ENCODE measurements at regions not wholly inside any gene's neighbourhood (a gene's known extent, or its start where the extent isn't known, plus 50 kb on each side); places are given as distances from the start of the nearest gene placed in this dataset.
"Not testable (repeated sequence)": the region's sequence is repeated elsewhere in the genome, so short reads cannot be mapped to it uniquely, and the experiment has no call there.

DNA sequence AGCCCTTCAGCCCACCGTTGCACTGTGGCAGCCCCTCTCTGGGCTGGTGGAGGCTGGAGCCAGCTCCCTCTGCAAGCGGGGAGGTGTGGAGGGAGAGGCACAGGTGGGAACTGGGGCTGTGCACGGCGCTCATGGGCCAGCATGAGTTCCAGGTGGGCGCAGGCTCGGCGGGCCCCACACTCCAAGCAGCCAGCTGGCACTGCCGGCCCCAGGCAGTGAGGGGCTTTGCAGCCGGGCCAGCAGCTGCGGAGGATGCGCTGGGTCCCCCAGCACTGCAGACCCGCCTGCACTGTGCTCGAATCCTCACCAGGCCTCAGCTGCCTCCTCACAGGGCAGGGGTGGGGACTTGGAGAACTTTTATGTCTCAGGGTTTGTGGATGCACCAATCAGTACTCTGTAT, 1354.8 kb upstream of the IGFBP7 start:
- DNase-seq = no peak
- ATAC-seq = no peak
- intact Hi-C loops (cut with DNase I) = no loop called here

DNA sequence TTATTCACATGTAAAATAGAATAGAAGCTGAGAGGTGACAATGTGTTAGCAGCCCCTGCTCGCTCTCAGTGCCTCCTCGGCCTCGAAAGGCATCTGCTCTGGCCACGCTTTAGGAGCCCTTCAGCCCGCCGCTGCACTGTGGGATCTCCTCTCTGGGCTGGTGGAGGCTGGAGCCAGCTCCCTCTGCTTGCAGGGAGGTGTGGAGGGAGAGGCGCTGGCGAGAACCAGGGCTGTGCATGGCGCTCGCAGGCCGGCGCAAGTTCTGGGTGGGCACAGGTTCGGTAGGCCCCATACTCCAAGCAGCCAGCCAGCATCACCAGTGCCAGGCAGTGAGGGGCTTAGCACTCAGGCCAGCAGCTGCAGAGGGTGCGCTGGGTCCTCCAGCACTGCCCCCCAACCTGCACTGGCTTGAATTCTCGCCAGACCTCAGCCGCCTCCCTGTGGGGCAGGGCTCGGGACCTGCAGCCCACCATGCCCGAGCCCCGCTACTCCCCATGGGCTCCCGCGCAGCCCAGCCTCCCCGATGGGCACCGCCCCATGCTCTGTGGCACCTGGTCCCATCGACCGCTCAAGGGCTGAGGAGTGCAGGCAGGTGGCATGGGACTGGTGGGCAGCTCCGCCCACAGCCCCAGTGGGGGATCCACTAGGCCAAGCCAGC, 1346.7 kb upstream of the IGFBP7 start:
- ATAC-seq (no peak), DNase-seq (no peak)
- intact Hi-C loops (cut with DNase I) = no loop called here

DNA sequence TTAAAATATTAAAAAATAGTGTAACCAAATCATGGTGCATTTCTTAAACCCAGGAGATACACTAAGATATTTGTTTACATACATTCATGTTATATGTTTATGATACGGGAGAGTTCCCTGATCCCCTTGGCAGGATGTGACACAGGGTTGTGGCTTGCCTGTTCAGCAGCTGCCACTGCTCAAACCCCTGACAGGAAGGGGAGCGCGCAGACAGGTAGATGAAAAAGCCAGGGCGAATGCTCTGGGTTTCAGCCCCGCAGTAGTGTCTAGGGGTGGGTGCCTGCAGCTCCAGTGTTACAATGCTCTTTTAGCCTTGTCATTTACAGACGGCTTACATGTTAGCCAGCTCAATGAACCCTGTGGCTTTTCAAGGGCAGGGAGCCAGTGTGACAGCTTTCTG, 1343.8 kb upstream of the IGFBP7 start:
- no peak for DNase-seq
- ATAC-seq = no peak
- intact Hi-C loops (cut with DNase I) = no loop called here

DNA sequence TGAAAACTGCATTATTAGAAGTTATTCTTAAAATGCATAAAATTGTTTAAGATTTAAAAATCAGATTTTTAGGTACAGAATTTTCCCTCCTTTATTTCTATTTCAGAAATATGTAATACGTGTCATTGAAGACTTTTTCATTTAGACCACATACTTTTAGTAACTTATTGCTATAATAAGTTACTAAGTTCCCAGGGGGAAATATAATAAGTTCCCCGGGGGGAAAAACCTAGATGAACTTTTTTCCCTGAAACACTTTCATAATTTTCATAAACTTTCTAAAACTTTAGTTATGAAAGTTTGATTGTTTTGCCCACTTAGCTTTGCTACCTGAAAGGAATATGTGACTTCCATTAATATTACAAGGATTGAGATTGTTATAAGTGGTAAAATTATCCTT, 1341.5 kb upstream of the IGFBP7 start:
- intact Hi-C loops (cut with DNase I) = no loop called here
- no peak for ATAC-seq
- DNase-seq = no peak

DNA sequence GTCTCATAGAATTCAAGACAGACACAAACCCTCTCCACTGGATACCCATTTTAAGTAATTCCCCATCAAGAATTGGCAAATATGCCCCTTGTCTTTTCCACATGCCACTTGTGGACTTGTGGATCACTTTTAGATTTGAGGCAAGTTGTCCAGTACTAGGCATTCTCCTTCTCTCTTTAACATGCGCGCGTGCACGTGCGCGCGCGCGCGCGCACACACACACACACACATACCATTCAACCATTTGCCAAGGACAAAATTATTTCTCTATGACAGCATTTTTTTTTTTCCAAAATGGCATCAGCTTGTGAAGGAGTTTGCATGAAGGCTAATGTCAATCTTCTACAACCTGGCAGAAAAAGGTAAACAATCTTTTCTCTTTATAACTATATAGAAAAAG, 1325.7 kb upstream of the IGFBP7 start:
- intact Hi-C loops (cut with DNase I) = no loop called here
- ATAC-seq (no peak), DNase-seq (no peak)

DNA sequence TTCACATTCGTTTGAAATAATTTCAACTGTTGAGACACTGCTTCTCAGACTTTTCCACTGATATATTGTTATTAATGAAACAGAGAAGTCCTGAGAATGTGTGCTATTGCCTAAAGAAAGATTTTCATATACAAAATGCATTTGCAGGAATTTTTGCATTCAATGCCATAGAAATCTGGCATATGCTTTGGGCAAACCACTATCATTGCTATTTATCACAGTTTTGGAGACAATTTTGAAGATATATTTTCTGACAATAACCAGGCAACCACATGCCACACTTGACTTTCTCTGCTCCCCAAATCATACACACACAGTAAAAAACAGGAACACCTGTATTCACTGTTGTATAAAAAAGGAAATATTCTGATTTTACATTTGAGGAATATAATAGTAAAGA, 1303.7 kb upstream of the IGFBP7 start:
- DNase-seq = no peak
- no peak for ATAC-seq
- intact Hi-C loops (cut with DNase I) = no loop called here

DNA sequence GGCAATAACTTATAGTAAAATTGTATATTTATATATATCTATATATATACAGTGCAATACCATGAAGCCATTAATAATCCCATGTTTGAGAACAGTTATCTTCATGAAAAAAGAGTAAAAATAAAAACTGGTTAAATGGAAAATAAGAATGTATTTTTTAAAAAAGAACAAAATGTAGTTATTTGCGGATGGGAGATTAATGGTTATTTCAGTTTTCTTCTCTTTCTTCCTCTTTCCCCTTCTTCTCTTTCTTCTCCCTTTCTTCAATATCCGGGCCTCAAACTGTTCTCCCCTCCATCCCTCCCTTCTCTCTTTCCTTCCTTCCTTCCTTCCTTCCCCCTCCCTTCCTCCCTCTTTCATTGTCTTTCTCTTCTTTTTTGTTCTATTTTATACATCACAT, 1301.7 kb upstream of the IGFBP7 start:
- no peak for ATAC-seq
- DNase-seq = no peak
- intact Hi-C loops (cut with DNase I) = no loop called here

DNA sequence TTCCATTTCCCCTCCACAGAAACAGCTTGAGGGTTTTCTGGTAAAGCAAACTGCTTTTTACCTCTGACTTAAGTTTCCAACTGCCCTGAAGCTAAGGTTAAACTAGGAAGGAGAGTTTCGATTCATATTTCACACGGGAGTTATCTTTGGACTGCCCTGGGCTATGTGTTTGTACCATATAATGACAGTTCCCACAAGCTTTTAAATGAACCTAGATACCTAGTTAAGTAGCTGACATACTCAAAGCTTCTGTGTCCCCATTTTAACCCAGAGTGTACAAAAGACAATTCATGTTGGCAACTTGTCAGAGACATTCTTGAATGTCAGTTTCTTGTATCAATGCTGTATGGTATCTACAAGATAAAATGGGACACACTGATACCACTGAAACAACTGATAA, 1296.6 kb upstream of the IGFBP7 start:
- DNase-seq = no peak
- ATAC-seq = no peak
- intact Hi-C loops (cut with DNase I) = no loop called here

DNA sequence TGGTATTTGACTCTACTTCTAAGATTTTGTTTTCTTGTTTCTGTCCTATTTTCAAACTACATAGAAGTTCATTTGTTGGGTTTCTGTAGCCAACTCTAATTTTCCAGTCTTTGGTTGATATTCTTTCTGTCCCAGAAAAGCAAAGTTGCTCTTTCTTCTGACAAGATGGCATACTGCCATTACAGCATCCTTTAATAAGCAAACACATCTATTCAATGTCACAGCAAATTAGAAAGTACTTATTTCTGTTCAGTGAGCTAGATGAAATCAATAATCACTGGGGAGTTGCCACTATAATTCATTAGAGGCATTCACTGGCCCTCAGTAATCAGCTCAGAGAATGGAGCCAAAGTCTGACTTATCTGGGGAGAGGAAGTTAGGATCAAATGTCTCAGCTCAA, 1258.0 kb upstream of the IGFBP7 start:
- DNase-seq (no peak), ATAC-seq (no peak)
- intact Hi-C loops (cut with DNase I) = no loop called here

DNA sequence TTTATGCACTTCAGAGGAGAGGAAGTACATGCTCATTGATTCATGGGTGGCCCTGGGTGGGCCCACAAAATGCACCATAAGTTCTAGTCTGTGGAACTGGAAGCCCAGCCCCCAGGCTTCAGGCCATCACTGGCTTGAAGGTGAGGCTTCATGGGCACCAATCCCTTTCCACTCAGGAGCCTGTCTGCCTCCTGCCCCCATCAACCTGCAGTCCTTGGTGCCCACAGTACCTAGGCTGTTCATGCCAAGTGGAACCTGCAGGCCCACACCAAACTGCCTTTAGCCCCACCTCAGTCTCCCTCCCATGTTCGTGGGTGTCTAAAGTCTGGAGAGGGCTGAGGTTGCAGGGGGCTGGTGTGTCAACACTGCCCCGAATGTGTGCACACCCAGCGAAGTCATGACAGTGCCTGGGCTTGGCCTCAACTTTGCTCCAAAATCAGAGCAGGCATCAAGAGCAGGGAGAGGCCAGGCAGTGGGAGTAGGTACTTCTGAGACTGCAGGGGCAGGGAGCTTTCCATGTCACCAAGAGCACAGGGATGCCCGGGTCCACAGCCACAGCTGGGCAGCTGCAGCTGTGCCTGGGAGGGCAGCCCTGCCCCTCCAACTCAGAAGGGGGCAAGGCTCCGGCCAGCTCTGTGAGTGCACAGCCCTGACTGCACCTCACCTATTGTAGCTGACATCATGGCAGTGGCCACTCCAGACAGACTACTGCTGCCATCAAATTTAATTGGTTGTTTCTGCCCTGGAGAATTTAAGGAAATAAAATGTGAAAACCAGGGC, 1250.4 kb upstream of the IGFBP7 start:
- DNase-seq (no peak), ATAC-seq (no peak)
- intact Hi-C loops (cut with DNase I) = no loop called here

DNA sequence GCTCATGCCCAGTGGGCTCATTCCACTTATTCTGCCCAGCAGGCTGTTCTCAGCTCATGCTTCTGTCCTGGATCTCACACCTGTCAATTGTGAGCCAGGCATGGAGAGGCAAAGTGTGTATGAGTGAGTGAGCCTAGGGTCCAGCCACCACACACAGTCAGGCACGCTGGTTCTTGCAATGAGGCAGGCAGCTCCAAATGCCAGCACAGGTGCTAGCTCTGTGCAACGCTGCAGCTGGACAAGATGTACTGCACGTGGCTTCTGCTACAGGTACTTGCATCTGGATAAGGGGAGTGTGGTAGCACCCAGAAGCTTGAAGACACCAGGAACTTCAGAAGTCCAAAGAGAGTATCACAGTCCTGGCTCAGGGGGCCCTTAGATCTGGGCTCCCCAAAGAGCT, 1249.4 kb upstream of the IGFBP7 start:
- ATAC-seq (no peak), DNase-seq (no peak)
- intact Hi-C loops (cut with DNase I) = no loop called here

DNA sequence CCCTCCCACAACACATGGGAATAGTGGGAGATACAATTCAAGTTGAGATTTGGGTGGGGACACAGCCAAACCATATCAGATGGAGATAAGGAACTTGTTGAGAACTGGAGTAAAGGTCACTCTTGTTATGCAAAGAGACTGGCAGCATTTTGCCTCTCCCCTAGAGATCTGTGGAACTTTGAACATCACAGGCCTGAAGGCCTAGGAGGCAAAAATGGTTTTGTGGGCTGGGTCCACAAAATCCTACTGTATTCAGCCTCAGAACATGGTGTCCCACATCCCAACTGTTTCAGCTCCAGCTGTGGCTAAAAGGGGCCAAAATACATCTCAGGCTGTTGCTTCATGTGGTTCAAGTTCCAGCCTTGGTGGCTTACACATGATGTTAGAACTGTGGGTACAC, 1247.8 kb upstream of the IGFBP7 start:
- DNase-seq = no peak
- ATAC-seq = no peak
- intact Hi-C loops (cut with DNase I) = no loop called here

DNA sequence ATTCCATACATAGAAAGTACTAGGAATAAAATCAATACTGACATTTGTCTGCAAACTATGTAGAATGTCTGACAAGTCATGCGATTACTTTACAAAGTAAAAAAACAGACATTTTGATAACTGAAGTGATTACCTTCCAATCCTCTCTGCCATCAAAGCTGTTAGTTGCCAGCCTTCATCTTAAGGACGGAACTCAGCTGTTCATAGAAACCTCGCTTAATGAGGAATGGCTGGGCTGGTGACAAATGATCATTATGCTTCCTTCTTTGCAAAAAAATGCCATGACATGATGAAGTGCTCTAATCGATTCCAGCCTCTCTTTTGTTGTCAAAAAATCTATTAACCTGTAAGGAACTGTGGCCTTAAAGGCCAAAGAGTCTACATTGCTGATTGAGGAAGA, 1214.9 kb upstream of the IGFBP7 start:
- no peak for DNase-seq

DNA sequence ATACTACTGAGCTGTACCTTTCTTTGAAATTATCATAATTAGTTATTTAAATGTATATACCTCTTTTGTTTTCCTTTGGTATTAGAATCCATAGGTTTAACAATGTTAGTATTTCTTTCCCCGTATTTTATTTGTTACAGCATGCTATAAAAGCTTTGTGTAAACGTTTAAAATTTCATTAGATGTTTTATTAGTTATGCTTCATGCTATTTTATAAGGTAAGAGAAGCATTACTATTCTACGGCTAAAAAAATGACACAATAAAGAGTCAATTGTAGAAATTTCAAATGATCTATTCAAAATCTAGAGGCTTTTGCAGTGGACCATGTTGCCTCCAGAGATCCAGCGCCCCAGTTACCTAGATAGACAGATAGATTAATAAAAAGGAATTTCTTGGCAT, 1203.3 kb upstream of the IGFBP7 start:
- DNase-seq (no peak), ATAC-seq (no peak)
- intact Hi-C loops (cut with DNase I) = no loop called here

More for the DNA sequence above, 1214.9 kb upstream of the IGFBP7 start:
- ATAC-seq = no peak
- intact Hi-C loops (cut with DNase I) = no loop called here

DNA sequence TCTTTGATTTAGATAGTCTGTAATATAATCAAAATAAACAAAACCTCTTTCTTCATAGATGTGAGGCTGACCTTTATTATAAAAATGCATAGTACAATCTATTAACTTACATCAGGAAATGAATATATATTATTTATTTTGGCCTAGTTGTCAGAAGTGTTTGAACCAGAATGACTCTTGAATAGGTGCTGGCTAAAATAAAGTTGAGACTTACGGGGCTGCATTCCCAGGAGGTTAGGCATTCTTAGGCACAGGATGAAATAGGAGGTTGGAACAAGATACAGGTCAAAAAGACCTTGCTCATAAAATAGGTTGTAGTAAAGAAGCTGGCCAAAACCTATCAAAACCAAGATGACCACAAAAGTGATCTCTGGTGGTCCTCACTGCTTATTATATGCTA, 1193.3 kb upstream of the IGFBP7 start:
- DNase-seq = no peak
- ATAC-seq = no peak
- intact Hi-C loops (cut with DNase I) = no loop called here

DNA sequence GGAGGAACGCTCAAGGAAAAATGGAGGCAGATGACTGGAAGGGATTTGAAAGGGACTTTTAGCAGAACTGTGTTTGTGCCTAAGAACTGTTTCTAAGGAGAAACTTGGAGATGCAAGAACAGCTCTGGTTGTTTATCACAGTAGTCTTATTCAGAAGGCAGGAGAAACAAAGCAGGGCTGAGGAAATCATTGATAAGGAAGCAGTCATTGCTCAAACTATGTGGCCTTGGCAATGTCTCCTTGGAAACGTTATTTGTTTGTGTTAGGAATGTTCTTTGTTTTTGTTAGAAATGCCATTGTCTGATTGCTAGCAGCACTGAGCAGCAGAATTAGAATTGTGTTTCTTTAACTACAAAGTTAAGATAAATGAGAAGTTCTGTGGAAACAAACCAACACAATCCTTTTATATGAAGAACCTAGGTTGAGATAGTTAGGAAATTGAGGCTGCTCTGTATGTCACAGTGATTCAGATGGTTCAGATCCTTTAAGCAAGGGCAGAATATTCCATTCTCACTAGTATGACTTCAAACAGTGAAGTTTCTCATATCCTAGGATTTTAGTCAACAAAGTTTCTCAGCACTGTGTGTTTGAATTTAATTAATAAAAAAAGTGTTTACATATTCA, 1191.3 kb upstream of the IGFBP7 start:
- peak; percentile 53 to 76 for ATAC-seq
- DNase-seq = no peak
- intact Hi-C loops (cut with DNase I) = no loop called here

DNA sequence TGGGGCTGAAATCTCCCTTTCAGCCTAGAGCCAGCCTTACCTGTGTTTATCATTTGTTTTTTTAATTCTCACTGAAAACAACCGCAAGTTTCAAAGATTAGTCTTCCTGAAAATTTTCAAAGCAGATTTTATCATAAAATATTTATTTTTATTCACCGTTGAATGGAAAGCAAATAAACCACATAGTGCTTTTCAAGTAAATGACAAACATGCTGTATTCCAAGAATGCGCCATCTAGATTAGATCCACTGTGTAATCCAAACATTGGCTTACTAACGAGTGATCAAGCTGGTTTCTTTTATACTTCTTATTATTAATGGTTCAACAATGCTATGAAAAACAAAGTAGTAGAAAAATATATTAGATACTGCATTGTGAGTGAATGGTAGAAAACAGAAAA, 1176.2 kb upstream of the IGFBP7 start:
- ATAC-seq = no peak
- intact Hi-C loops (cut with DNase I) = no loop called here
- DNase-seq = no peak

DNA sequence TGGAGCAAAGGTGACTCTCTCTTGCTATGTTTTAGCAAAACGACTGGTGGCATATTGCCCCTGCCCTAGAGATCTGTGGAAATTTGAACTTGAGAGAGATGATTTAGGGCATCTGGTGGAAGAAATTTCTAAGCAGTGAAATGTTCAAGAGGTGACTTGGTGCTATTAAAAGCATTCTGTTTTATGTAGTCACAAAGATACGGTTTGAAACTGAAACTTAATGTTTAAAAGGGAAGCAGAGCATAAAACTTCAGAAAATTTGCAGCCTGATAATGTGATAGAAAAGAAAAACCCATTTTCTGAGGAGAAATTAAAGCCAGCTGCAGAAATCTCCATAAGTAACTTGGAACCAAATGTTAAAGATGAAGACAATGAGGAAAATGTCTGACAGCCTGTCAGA, 1170.7 kb upstream of the IGFBP7 start:
- DNase-seq; ATAC-seq; intact Hi-C loops (cut with DNase I): not testable (repeated sequence)

DNA sequence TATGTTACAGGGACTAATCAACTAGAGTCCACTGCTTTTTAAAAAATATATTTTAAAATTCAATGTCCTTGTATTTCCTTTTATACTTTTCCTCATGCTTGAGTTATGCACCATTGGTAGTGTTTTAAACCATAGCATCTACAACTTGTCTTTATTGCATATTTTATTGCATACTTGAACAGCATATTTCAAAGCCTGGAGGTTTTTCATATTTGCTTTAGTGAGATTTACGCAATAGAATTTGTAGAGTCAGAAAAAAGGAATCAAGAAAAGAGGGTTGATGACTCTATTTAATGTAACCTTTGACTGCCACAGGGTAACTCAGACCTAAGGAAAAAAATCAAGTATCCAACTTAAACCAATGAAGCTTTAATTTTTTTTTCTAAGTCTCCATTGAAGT, 1165.7 kb upstream of the IGFBP7 start:
- intact Hi-C loops (cut with DNase I) = no loop called here
- no peak for ATAC-seq
- DNase-seq = no peak

DNA sequence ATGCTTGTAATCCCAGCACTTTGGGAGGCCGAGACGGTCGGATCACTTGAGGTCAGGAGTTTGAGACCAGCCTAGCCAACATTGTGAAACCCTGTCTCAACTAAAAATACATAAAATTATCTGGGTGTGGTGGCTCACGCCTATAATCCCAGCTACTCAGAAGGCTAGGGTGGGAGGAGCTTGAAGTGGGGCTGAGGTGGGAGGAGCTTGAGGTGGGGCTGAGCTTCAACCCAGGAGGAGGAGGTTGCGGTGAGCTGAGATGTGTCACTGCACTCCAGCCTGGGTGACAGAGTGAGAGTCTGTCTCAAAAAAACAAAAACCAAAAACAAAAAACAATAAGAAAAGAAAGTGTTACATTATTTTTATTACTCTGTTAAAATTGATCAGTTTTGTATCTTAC, 1164.4 kb upstream of the IGFBP7 start:
- intact Hi-C loops (cut with DNase I) = no loop called here
- DNase-seq (no peak), ATAC-seq (no peak)

DNA sequence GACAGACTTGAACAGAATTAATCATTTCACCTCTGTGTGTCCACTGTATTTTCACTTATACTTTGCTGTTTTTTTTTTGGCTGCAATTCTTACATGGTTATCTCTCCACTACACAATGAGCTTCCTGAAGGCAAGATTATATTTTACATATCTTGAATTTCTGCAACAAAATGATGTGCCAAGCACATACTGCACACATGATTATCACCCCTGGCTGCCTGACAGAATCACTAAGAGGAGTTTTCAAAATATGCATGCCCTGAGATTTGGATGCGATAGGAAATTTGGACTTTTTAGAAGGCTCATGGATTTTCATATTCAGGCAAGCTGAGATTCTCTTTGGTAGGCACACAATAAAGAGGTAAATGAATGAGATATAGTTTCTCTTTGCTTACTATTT, 1162.1 kb upstream of the IGFBP7 start:
- ATAC-seq (no peak), DNase-seq (no peak)
- intact Hi-C loops (cut with DNase I) = no loop called here

Measured in left cardiac atrium (tissue), 4 donors.